ENCODE measurements at regions not wholly inside any gene's neighbourhood (a gene's known extent, or its start where the extent isn't known, plus 50 kb on each side); places are given as distances from the start of the nearest gene placed in this dataset.

DNA sequence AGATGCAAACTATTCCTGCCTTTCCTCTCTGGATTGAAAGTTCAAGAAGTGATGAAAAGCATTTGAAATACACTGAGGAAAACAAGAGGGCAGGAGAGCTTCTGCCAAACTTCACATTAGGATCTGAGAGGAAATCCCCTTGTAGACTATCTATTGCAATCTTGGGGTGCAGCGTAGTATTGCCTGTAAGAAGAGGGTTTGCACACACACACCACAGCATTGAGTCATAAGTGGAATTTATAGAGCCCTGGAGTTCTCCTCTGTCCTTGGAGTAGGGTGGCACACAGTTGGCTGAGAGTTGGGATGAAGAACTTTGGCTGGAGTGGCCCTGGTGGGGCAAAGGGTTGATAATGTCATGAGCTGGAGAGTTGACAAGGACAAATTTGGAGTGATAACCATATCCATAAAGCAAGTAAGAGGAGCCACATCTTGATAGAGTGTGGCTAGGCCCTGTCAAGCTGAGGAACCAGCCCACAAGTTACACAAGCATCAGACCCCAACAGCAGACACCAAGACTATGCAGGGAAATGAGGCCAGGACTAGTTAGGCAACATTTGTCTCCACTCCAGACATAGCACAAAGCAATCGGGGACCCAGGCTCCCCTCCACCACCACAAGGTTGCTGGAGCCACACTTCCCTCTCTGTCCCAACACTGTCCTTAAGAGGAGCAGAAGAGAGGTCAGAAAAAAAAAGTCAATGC is 520.9 kb downstream of the KLF5 start:
- H2AFZ ChIP-seq, result no peak overlapping the region
- WGBS (ENCODE audit: low lambda C conversion rate, missing lambda C conversion rate), result 89% methylated on average over 2 of the region's 2 CpGs
- no peaks in the 10 kb centered on the region for H3K79me2 ChIP-seq
- no peak overlapping the region for H3K27ac ChIP-seq
- H3K4me3 ChIP-seq, result no peak overlapping the region
- no peaks in the 10 kb centered on the region for H4K20me1 ChIP-seq (ENCODE audit: insufficient read depth, poor library complexity, severe bottlenecking)
- H3K27me3 ChIP-seq, result no peaks in the 10 kb centered on the region
- TF ChIP-seq, protein P1, sequence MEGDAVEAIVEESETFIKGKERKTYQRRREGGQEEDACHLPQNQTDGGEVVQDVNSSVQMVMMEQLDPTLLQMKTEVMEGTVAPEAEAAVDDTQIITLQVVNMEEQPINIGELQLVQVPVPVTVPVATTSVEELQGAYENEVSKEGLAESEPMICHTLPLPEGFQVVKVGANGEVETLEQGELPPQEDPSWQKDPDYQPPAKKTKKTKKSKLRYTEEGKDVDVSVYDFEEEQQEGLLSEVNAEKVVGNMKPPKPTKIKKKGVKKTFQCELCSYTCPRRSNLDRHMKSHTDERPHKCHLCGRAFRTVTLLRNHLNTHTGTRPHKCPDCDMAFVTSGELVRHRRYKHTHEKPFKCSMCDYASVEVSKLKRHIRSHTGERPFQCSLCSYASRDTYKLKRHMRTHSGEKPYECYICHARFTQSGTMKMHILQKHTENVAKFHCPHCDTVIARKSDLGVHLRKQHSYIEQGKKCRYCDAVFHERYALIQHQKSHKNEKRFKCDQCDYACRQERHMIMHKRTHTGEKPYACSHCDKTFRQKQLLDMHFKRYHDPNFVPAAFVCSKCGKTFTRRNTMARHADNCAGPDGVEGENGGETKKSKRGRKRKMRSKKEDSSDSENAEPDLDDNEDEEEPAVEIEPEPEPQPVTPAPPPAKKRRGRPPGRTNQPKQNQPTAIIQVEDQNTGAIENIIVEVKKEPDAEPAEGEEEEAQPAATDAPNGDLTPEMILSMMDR (IDR thresholded peaks at IDR 0.05; ENCODE audit: poor library complexity), result no peak
- no peak for TF ChIP-seq EZH2phosphoT487 (IDR thresholded peaks at IDR 0.05; ENCODE audit: low read depth, severe bottlenecking, unreplicated experiment)
- H3K9me3 ChIP-seq (ENCODE audit: low read depth), result no peaks in the 10 kb centered on the region
- H3K4me1 ChIP-seq (ENCODE audit: insufficient read depth), result peaks cover 7% of the 10 kb centered on the region
- no peak overlapping the region for H3K4me2 ChIP-seq
- no peaks in the 10 kb centered on the region for H3K9me2 ChIP-seq (replicated peaks; ENCODE audit: insufficient read depth)
- no peaks in the 10 kb centered on the region for H3K36me3 ChIP-seq (replicated peaks; ENCODE audit: insufficient read depth, low read depth)
- DNase-seq (ENCODE audit: low spot score), result no peak

DNA sequence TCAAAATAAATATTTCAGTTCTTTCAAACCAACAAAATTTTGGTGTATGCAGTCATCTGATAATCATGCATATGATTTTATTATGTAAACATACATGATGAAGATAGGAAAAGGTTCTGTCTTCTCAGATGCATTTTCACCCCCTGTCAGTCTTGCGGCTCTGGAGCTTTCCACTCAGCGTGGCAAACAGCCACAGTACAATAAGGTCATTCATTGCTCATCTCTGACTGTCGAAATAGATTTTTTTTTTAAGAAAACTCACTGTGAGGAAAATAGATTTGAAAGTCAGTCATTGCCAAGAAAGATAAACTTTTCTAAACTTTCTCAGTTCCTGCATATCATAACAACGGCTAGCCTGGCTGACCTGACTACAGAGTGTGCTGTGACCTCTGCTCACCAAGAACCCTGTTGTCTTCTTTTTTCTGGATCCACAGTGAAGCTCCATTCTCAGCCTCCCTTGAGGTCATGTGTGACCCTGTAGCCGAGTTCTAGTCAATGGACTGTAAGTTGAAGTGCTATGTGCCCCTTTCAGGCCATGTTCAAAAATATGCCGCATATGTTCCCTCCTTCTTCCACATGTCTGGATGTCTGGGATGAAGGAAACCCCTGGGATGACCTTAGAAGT is 519.6 kb downstream of the KLF5 start:
- H4K20me1 ChIP-seq (ENCODE audit: insufficient read depth, poor library complexity, severe bottlenecking), result no peaks in the 10 kb centered on the region
- no peak overlapping the region for H3K27ac ChIP-seq
- H3K79me2 ChIP-seq, result no peaks in the 10 kb centered on the region
- no peak overlapping the region for H3K4me2 ChIP-seq
- H2AFZ ChIP-seq, result no peak overlapping the region
- no peaks in the 10 kb centered on the region for H3K4me1 ChIP-seq (ENCODE audit: insufficient read depth)
- H3K9me3 ChIP-seq (ENCODE audit: low read depth), result no peaks in the 10 kb centered on the region
- WGBS (ENCODE audit: low lambda C conversion rate, missing lambda C conversion rate), result 88% methylated on average over 6 of the region's 6 CpGs
- H3K27me3 ChIP-seq, result no peaks in the 10 kb centered on the region
- no peak overlapping the region for H3K4me3 ChIP-seq
- TF ChIP-seq, protein P1 (IDR thresholded peaks at IDR 0.05; ENCODE audit: poor library complexity), result no peak
- TF ChIP-seq EZH2phosphoT487 (IDR thresholded peaks at IDR 0.05; ENCODE audit: low read depth, severe bottlenecking, unreplicated experiment), result no peak
- no peak for TF ChIP-seq EZH2 (IDR thresholded peaks at IDR 0.05; ENCODE audit: borderline replicate concordance)
- H3K9me2 ChIP-seq (replicated peaks; ENCODE audit: insufficient read depth), result no peaks in the 10 kb centered on the region
- no peaks in the 10 kb centered on the region for H3K36me3 ChIP-seq (replicated peaks; ENCODE audit: insufficient read depth, low read depth)
- no peak for DNase-seq (ENCODE audit: low spot score)

DNA sequence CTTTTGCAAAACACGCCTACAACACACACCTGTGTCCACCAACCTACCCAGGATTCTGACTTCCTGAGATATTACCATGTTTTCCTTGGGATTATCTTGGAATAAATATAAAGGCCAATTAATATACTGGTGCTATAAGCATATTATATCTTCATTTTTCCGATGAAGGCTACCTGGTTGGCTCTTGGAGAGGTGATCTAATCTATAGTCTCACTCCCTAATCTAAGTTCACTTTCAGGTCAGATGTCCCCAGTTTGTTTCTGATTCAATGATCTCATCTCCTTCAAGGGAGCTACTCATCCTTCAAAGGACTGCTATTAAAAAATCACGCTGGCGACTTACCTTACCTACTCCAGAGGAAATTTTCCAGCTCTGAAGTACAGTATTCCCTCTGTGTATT is 517.5 kb downstream of the KLF5 start:
- Histone ChIP-seq H3K9me3 (ENCODE audit: low read depth) (no peaks in the 10 kb centered on the region), H3K4me3 (no peak overlapping the region), H2AFZ (no peak overlapping the region), H3K79me2 (no peaks in the 10 kb centered on the region), H3K27me3 (no peaks in the 10 kb centered on the region), H3K9me2 (replicated peaks; ENCODE audit: insufficient read depth) (no peaks in the 10 kb centered on the region), H3K4me2 (no peak overlapping the region), H3K27ac (no peak overlapping the region), H3K36me3 (replicated peaks; ENCODE audit: insufficient read depth, low read depth) (no peaks in the 10 kb centered on the region), H4K20me1 (ENCODE audit: insufficient read depth, poor library complexity, severe bottlenecking) (no peaks in the 10 kb centered on the region), H3K4me1 (ENCODE audit: insufficient read depth) (no peaks in the 10 kb centered on the region)
- no peak for TF ChIP-seq EZH2phosphoT487 (IDR thresholded peaks at IDR 0.05; ENCODE audit: low read depth, severe bottlenecking, unreplicated experiment)
- TF ChIP-seq, protein P1 (IDR thresholded peaks at IDR 0.05; ENCODE audit: poor library complexity), result no peak
- no peak for TF ChIP-seq EZH2 (IDR thresholded peaks at IDR 0.05; ENCODE audit: borderline replicate concordance)
- no peak for DNase-seq (ENCODE audit: low spot score)
- WGBS (ENCODE audit: low lambda C conversion rate, missing lambda C conversion rate), result 85% methylated on average over 4 of the region's 4 CpGs

Data from hepatocyte (in vitro differentiated cells).